MM.1S (cell line): ENCODE measurements at regions not wholly inside any gene's neighbourhood (a gene's known extent, or its start where the extent isn't known, plus 50 kb on each side); places are given as distances from the start of the nearest gene placed in this dataset.

Source experiments
- DNase-seq: peaks from one replicate; pipeline ENCODE4 v3.0.0-alpha.2; 2015
- H2AFZ ChIP-seq: fragments of 300-600 bp; sonication (generic); 2 replicates; pipeline ENCODE4 v1.6.0; 2016; ENCODE audit warnings: antibody characterized with exemption, low read length
- H3F3A ChIP-seq: fragments of 300-600 bp; sonication (generic); 2 replicates; pipeline ENCODE4 v1.6.1; 2016; ENCODE audit warnings: mild to moderate bottlenecking, antibody characterized with exemption, low read length, moderate library complexity, mixed read lengths; ENCODE audit not compliant: insufficient read depth
- H3K27ac ChIP-seq: fragments of 300-600 bp; sonication (generic); 2 replicates; pipeline ENCODE4 v1.5.1; 2016; ENCODE audit warnings: mild to moderate bottlenecking, low read length
- H3K27me3 ChIP-seq: fragments of 300-600 bp; sonication (generic); replicated peaks from 2 replicates; pipeline ENCODE4 v1.6.0; 2016; ENCODE audit warnings: low read length; ENCODE audit not compliant: insufficient read depth
- H3K36me3 ChIP-seq: fragments of 300-600 bp; sonication (generic); replicated peaks from 2 replicates; pipeline ENCODE4 v1.6.1; 2016; ENCODE audit warnings: mild to moderate bottlenecking, low read length, mixed read lengths; ENCODE audit not compliant: insufficient read depth
- H3K4me1 ChIP-seq: fragments of 300-600 bp; sonication (generic); 2 replicates; pipeline ENCODE4 v1.6.1; 2016; ENCODE audit warnings: low read length, mixed read lengths
- H3K4me2 ChIP-seq: fragments of 300-600 bp; sonication (generic); 2 replicates; pipeline ENCODE4 v1.6.0; 2016; ENCODE audit warnings: low read depth, low read length
- H3K4me3 ChIP-seq: fragments of 300-600 bp; sonication (generic); 2 replicates; pipeline ENCODE4 v1.5.1; 2016; ENCODE audit warnings: low read length, mixed read lengths
- H3K79me2 ChIP-seq: fragments of 300-600 bp; sonication (generic); 2 replicates; pipeline ENCODE4 v1.6.1; 2016; ENCODE audit warnings: mixed run types, low read length, mixed read lengths
- H3K9ac ChIP-seq: fragments of 300-600 bp; sonication (generic); 2 replicates; pipeline ENCODE4 v1.6.1; 2016; ENCODE audit warnings: low read length, mixed read lengths
- H3K9me2 ChIP-seq: fragments of 300-600 bp; sonication (generic); replicated peaks from 2 replicates; pipeline ENCODE4 v1.6.1; 2016; ENCODE audit warnings: mild to moderate bottlenecking, low read length, mixed read lengths; ENCODE audit not compliant: insufficient read depth
- H3K9me3 ChIP-seq: fragments of 300-600 bp; sonication (generic); replicated peaks from 2 replicates; pipeline ENCODE4 v1.6.1; 2016; ENCODE audit warnings: mild to moderate bottlenecking, low read length, mixed read lengths; ENCODE audit not compliant: insufficient read depth
- H4K20me1 ChIP-seq: fragments of 300-600 bp; sonication (generic); 2 replicates; pipeline ENCODE4 v1.6.1; 2016; ENCODE audit warnings: mild to moderate bottlenecking, low read length, moderate library complexity, mixed read lengths; ENCODE audit not compliant: insufficient read depth
- EZH2 ChIP-seq: fragments of 300-600 bp; sonication (generic); optimal IDR thresholded peaks from 2 replicates; pipeline ENCODE3; 2017; ENCODE audit warnings: low read depth, mild to moderate bottlenecking, antibody characterized with exemption, low read length, mixed read lengths
- EZH2phosphoT487 ChIP-seq: fragments of 300-600 bp; sonication (generic); IDR thresholded peaks from 2 replicates; pipeline ENCODE4 v1.6.1; 2018; ENCODE audit warnings: antibody characterized with exemption, low read length
- TF ChIP-seq, protein P1 (sequence below): fragments of 300-600 bp; sonication (generic); IDR thresholded peaks from 2 replicates; pipeline ENCODE4 v1.5.1; 2016; ENCODE audit warnings: antibody characterized with exemption, low read length, mixed read lengths

DNA sequence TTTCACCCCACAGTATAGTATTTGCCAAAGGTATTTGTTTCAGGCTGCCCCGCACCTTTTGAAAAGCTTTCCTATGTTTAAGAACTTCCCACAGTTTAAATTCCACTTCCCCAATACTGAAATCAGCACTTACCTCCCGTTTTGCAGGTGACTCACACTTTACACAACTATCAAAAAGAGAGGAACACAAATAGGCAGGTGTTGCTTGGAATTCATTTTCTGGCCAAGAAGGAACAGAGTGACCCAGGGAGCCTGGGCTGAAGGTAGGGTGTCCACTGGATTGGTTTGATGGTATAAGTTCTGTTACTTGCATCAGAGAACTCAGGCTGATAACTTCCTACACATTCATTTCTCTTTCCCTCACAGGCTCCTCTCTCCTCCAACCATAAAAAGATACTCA lies 60.1 kb upstream of the SLC30A5 start:
- Histone ChIP-seq H3K4me1 (no peaks in the 10 kb centered on the region), H3F3A (no peaks in the 10 kb centered on the region), H3K4me2 (no peak overlapping the region), H3K4me3 (no peak overlapping the region), H3K79me2 (no peaks in the 10 kb centered on the region), H3K9me2 (no peaks in the 10 kb centered on the region), H3K9ac (no peak overlapping the region), H4K20me1 (no peaks in the 10 kb centered on the region), H2AFZ (no peak overlapping the region), H3K9me3 (no peaks in the 10 kb centered on the region), H3K27me3 (no peaks in the 10 kb centered on the region), H3K36me3 (no peaks in the 10 kb centered on the region), H3K27ac (no peak overlapping the region)
- no peak for DNase-seq
- TF ChIP-seq EZH2phosphoT487, result no peak
- TF ChIP-seq, protein P1, sequence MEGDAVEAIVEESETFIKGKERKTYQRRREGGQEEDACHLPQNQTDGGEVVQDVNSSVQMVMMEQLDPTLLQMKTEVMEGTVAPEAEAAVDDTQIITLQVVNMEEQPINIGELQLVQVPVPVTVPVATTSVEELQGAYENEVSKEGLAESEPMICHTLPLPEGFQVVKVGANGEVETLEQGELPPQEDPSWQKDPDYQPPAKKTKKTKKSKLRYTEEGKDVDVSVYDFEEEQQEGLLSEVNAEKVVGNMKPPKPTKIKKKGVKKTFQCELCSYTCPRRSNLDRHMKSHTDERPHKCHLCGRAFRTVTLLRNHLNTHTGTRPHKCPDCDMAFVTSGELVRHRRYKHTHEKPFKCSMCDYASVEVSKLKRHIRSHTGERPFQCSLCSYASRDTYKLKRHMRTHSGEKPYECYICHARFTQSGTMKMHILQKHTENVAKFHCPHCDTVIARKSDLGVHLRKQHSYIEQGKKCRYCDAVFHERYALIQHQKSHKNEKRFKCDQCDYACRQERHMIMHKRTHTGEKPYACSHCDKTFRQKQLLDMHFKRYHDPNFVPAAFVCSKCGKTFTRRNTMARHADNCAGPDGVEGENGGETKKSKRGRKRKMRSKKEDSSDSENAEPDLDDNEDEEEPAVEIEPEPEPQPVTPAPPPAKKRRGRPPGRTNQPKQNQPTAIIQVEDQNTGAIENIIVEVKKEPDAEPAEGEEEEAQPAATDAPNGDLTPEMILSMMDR, result no peak
- no peak for TF ChIP-seq EZH2

DNA sequence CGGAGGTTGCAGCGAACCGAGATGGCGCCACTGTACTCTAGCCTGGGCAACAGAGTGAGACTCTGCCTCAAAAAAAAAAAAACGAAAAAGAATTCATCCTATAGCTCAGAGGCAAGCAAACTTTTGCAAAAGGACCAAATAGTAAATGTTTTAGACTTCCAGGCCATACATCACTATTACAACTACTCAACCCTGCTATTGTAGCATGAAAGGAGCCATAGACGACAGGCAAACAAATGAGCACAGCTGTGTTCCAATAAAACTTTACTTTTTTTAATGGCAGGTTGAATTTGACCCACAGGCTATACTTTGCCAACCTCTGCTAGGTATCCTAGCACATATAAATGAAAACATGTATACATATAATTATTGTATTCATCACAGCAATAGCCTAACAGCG lies 58.9 kb upstream of the SLC30A5 start:
- no peak for TF ChIP-seq EZH2
- TF ChIP-seq, protein P1, result no peak
- no peak for TF ChIP-seq EZH2phosphoT487
- no peak for DNase-seq
- Histone ChIP-seq H2AFZ (no peak overlapping the region), H3K79me2 (no peaks in the 10 kb centered on the region), H3K27me3 (no peaks in the 10 kb centered on the region), H3K4me2 (no peak overlapping the region), H4K20me1 (no peaks in the 10 kb centered on the region), H3F3A (no peaks in the 10 kb centered on the region), H3K9me2 (no peaks in the 10 kb centered on the region), H3K9ac (no peak overlapping the region), H3K36me3 (no peaks in the 10 kb centered on the region), H3K27ac (no peak overlapping the region), H3K4me3 (no peak overlapping the region), H3K9me3 (no peaks in the 10 kb centered on the region), H3K4me1 (no peaks in the 10 kb centered on the region)

DNA sequence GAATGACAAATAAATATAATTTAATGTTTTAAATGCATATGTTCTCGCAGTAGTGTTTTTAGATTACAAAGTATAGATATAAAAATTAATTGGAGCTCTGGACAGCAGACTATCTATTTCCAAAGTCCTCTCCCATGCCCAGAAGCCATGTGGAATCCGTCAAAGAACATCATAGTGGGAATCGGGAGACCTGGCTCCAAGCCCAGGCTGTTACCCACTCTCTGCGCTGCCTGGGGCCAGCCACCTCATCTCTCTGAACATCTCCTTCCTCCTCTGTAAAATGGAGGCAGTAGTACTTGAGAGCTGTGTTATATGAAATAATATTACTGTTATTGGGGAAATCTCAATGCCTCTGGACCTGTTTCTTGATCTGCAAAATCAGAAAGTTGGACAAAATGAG lies 58.1 kb upstream of the SLC30A5 start:
- Histone ChIP-seq H3K4me1 (no peaks in the 10 kb centered on the region), H3F3A (no peaks in the 10 kb centered on the region), H3K27ac (no peak overlapping the region), H4K20me1 (no peaks in the 10 kb centered on the region), H3K9me3 (no peaks in the 10 kb centered on the region), H3K9ac (no peak overlapping the region), H2AFZ (no peak overlapping the region), H3K36me3 (no peaks in the 10 kb centered on the region), H3K4me3 (no peak overlapping the region), H3K4me2 (no peak overlapping the region), H3K27me3 (no peaks in the 10 kb centered on the region), H3K9me2 (no peaks in the 10 kb centered on the region), H3K79me2 (no peaks in the 10 kb centered on the region)
- TF ChIP-seq EZH2phosphoT487, result no peak
- TF ChIP-seq, protein P1, result no peak
- no peak for TF ChIP-seq EZH2
- DNase-seq, result no peak
